Astrocyte (in vitro differentiated cells and primary cell): ENCODE measurements at regions not wholly inside any gene's neighbourhood (a gene's known extent, or its start where the extent isn't known, plus 50 kb on each side); places are given as distances from the start of the nearest gene placed in this dataset.

ENCODE experiments used
- DNase-seq: peaks from one replicate; pipeline ENCODE4 v3.0.0-alpha.2; 2010; ENCODE audit warnings: low read depth
- FAIRE-seq: peaks from 2 replicates; lab custom pipeline; 2011; peaks lifted over from hg19 to GRCh38; lab: Jason Lieb, UNC
- H2AFZ ChIP-seq: 2 replicates; pipeline ENCODE4 v1.6.0; 2012; ENCODE audit warnings: low read depth, low read length, inconsistent platforms
- H3K27ac ChIP-seq: 2 replicates; pipeline ENCODE4 v1.5.1; 2011; ENCODE audit warnings: low read depth, low read length, inconsistent platforms
- H3K27me3 ChIP-seq: 2 replicates; pipeline ENCODE4 v1.6.0; 2011; ENCODE audit warnings: low read length, inconsistent platforms; ENCODE audit not compliant: insufficient read depth
- H3K36me3 ChIP-seq: 2 replicates; pipeline ENCODE4 v1.5.1; 2011; ENCODE audit warnings: low read length, inconsistent platforms; ENCODE audit not compliant: insufficient read depth
- H3K4me1 ChIP-seq: 2 replicates; pipeline ENCODE4 v1.5.1; 2011; ENCODE audit warnings: low read length, inconsistent platforms; ENCODE audit not compliant: insufficient read depth
- H3K4me2 ChIP-seq: 2 replicates; pipeline ENCODE4 v1.6.0; 2012; ENCODE audit warnings: low read length, inconsistent platforms
- H3K4me3 ChIP-seq: 2 replicates; pipeline ENCODE4 v1.5.1; 2011; ENCODE audit warnings: low read depth, mild to moderate bottlenecking, low read length, inconsistent platforms; ENCODE audit not compliant: insufficient read depth
- H3K79me2 ChIP-seq: 2 replicates; pipeline ENCODE4 v1.6.0; 2012; ENCODE audit warnings: mild to moderate bottlenecking, low read length, inconsistent platforms; ENCODE audit not compliant: insufficient read depth
- H3K9ac ChIP-seq: 2 replicates; pipeline ENCODE4 v1.6.0; 2012; ENCODE audit warnings: mild to moderate bottlenecking, low read length, inconsistent platforms
- H3K9me3 ChIP-seq: 2 replicates; pipeline ENCODE4 v1.5.1; 2012; ENCODE audit warnings: low read depth, mild to moderate bottlenecking, low read length, inconsistent platforms; ENCODE audit not compliant: insufficient read depth
- H4K20me1 ChIP-seq: 2 replicates; pipeline ENCODE4 v1.6.0; 2012; ENCODE audit warnings: low read length, inconsistent platforms; ENCODE audit not compliant: insufficient read depth
- H3K27ac Mint-ChIP-seq: one replicate; pipeline ENCODE4 v1.8.0; 2021; ENCODE audit warnings: mild to moderate bottlenecking, mixed read lengths; ENCODE audit not compliant: unreplicated experiment
- H3K27me3 Mint-ChIP-seq: one replicate; pipeline ENCODE4 v1.8.0; 2021; ENCODE audit warnings: low read depth, mixed read lengths; ENCODE audit not compliant: unreplicated experiment
- H3K36me3 Mint-ChIP-seq: one replicate; pipeline ENCODE4 v1.8.0; 2021; ENCODE audit warnings: low read depth, mixed read lengths; ENCODE audit not compliant: unreplicated experiment
- H3K4me1 Mint-ChIP-seq: one replicate; pipeline ENCODE4 v1.8.0; 2021; ENCODE audit warnings: low read depth, mixed read lengths; ENCODE audit not compliant: unreplicated experiment
- H3K4me3 Mint-ChIP-seq: one replicate; pipeline ENCODE4 v1.8.0; 2021; ENCODE audit warnings: mild to moderate bottlenecking, moderate library complexity, mixed read lengths; ENCODE audit not compliant: unreplicated experiment
- H3K9me3 Mint-ChIP-seq: one replicate; pipeline ENCODE4 v1.8.0; 2021; ENCODE audit warnings: mild to moderate bottlenecking, mixed read lengths; ENCODE audit not compliant: unreplicated experiment
- CTCF ChIP-seq: IDR thresholded peaks from 2 replicates; pipeline ENCODE4 v1.5.1; 2011; ENCODE audit warnings: low read depth, mild to moderate bottlenecking, inconsistent platforms, low read length, moderate library complexity; ENCODE audit not compliant: insufficient read depth
- EZH2 ChIP-seq: IDR thresholded peaks from 2 replicates; pipeline ENCODE4 v1.6.1; 2012; ENCODE audit warnings: mild to moderate bottlenecking, low read length, inconsistent platforms; ENCODE audit not compliant: insufficient read depth

- Mint-ChIP-seq H3K9me3 (no peaks in the 10 kb centered on the region), H3K4me3 (no peak overlapping the region), H3K36me3 (no peaks in the 10 kb centered on the region), H3K27ac (no peak overlapping the region), H3K4me1 (no peaks in the 10 kb centered on the region), H3K27me3 (no peaks in the 10 kb centered on the region)
- Histone ChIP-seq H3K79me2 (no peaks in the 10 kb centered on the region), H2AFZ (no peak overlapping the region), H3K4me1 (no peaks in the 10 kb centered on the region), H3K36me3 (no peaks in the 10 kb centered on the region), H3K4me2 (no peak overlapping the region), H3K27ac (no peak overlapping the region), H3K9me3 (no peaks in the 10 kb centered on the region), H3K9ac (no peak overlapping the region), H3K4me3 (no peak overlapping the region), H3K27me3 (no peaks in the 10 kb centered on the region), H4K20me1 (no peaks in the 10 kb centered on the region)
- FAIRE-seq (no peak), DNase-seq (no peak)
- TF ChIP-seq CTCF (no peak), EZH2 (no peak)
These were observed 701.2 kb upstream of the SORCS1 start for GRCh38 chr10:107865691-107866090.

- H3K27me3 ChIP-seq = no peaks in the 10 kb centered on the region
- TF ChIP-seq EZH2 = no peak
- TF ChIP-seq CTCF = no peak
- no peak overlapping the region for H3K9ac ChIP-seq
- H2AFZ ChIP-seq = no peak overlapping the region
- Mint-ChIP-seq H3K27ac (no peak overlapping the region), H3K4me1 (no peaks in the 10 kb centered on the region), H3K9me3 (no peaks in the 10 kb centered on the region), H3K4me3 (no peak overlapping the region), H3K36me3 (no peaks in the 10 kb centered on the region), H3K27me3 (no peaks in the 10 kb centered on the region)
- H3K9me3 ChIP-seq = peaks cover 2% of the 10 kb centered on the region
- H4K20me1 ChIP-seq = no peaks in the 10 kb centered on the region
- no peaks in the 10 kb centered on the region for H3K4me1 ChIP-seq
- no peak overlapping the region for H3K27ac ChIP-seq
- FAIRE-seq = no peak
- no peaks in the 10 kb centered on the region for H3K36me3 ChIP-seq
- H3K4me2 ChIP-seq = no peak overlapping the region
- DNase-seq = no peak
- no peak overlapping the region for H3K4me3 ChIP-seq
- H3K79me2 ChIP-seq = no peaks in the 10 kb centered on the region
These were observed 694.6 kb upstream of the SORCS1 start for GRCh38 chr10:107859065-107859464.

- peaks cover 2% of the 10 kb centered on the region for H3K9me3 ChIP-seq
- FAIRE-seq = no peak
- no peaks in the 10 kb centered on the region for H4K20me1 ChIP-seq
- Mint-ChIP-seq H3K4me1 (no peaks in the 10 kb centered on the region), H3K4me3 (no peak overlapping the region), H3K36me3 (no peaks in the 10 kb centered on the region), H3K9me3 (no peaks in the 10 kb centered on the region), H3K27me3 (no peaks in the 10 kb centered on the region), H3K27ac (no peak overlapping the region)
- no peak overlapping the region for H3K4me3 ChIP-seq
- no peak for DNase-seq
- H2AFZ ChIP-seq = no peak overlapping the region
- H3K4me1 ChIP-seq = no peaks in the 10 kb centered on the region
- no peak for TF ChIP-seq CTCF
- TF ChIP-seq EZH2 = no peak
- H3K36me3 ChIP-seq = no peaks in the 10 kb centered on the region
- H3K79me2 ChIP-seq = no peaks in the 10 kb centered on the region
- no peak overlapping the region for H3K4me2 ChIP-seq
- no peak overlapping the region for H3K9ac ChIP-seq
- no peak overlapping the region for H3K27ac ChIP-seq
- no peaks in the 10 kb centered on the region for H3K27me3 ChIP-seq
These were observed 691.5 kb upstream of the SORCS1 start for GRCh38 chr10:107856047-107856315.
